A673 (cell line): ENCODE measurements at regions not wholly inside any gene's neighbourhood (a gene's known extent, or its start where the extent isn't known, plus 50 kb on each side); places are given as distances from the start of the nearest gene placed in this dataset.

ENCODE experiments used
- BruUV-seq: library from RNA; stranded (reverse); fragments of 400-500 nt; replicated peaks from 2 replicates; lab custom pipeline; 2021; lab: Mats Ljungman, UMichigan
- CTCF ChIA-PET: fragments of 300-600 bp; sonication (Branson Sonifier 250); formaldehyde crosslinking; loops from one replicate; lab custom pipeline; 2022; ENCODE audit warnings: antibody characterized with exemption; lab: Charles Lee
- POLR2A ChIA-PET: fragments of 300-600 bp; sonication (Branson Sonifier 250); formaldehyde crosslinking; loops from one replicate; lab custom pipeline; 2022; ENCODE audit warnings: antibody characterized with exemption; ENCODE audit not compliant: low non-redundant PET; lab: Charles Lee
- DNase-seq: peaks from one replicate; pipeline ENCODE4 v3.0.0-alpha.2; 2015; ENCODE audit warnings: low spot score
- H3K27ac ChIP-seq: fragments of 200-600 bp; sonication (generic); 2 replicates; pipeline ENCODE4 v1.5.1; 2016; ENCODE audit warnings: mixed run types, low read depth, mild to moderate bottlenecking, mixed read lengths, antibody characterized with exemption, low read length; ENCODE audit not compliant: poor library complexity, severe bottlenecking
- H3K27me3 ChIP-seq: fragments of 200-600 bp; sonication (generic); replicated peaks from 2 replicates; pipeline ENCODE4 v1.6.1; 2017; ENCODE audit warnings: mixed run types, low read depth, mild to moderate bottlenecking, mixed read lengths, antibody characterized with exemption, low read length; ENCODE audit not compliant: insufficient read depth, poor library complexity
- H3K36me3 ChIP-seq: fragments of 200-600 bp; sonication (generic); 2 replicates; pipeline ENCODE4 v1.6.1; 2016; ENCODE audit warnings: mixed run types, mild to moderate bottlenecking, mixed read lengths, antibody characterized with exemption, low read length; ENCODE audit not compliant: insufficient read depth, poor library complexity, severe bottlenecking
- H3K4me1 ChIP-seq: fragments of 200-600 bp; sonication (generic); 2 replicates; pipeline ENCODE4 v1.6.1; 2017; ENCODE audit warnings: mixed run types, mild to moderate bottlenecking, mixed read lengths, antibody characterized with exemption, low read length; ENCODE audit not compliant: insufficient read depth, poor library complexity, severe bottlenecking
- H3K4me3 ChIP-seq: fragments of 200-600 bp; sonication (generic); 2 replicates; pipeline ENCODE4 v1.5.1; 2016; ENCODE audit warnings: low read depth, mixed run types, mild to moderate bottlenecking, mixed read lengths, low read length; ENCODE audit not compliant: poor library complexity, severe bottlenecking
- H3K9me3 ChIP-seq: fragments of 200-600 bp; sonication (generic); 2 replicates; pipeline ENCODE4 v1.6.1; 2016; ENCODE audit warnings: mixed run types, low read depth, mild to moderate bottlenecking, mixed read lengths, antibody characterized with exemption, low read length; ENCODE audit not compliant: poor library complexity, severe bottlenecking
- EZH2 ChIP-seq: fragments of 200-600 bp; sonication (generic); IDR thresholded peaks from 2 replicates; pipeline ENCODE4 v1.6.1; 2017; ENCODE audit warnings: borderline replicate concordance, low read depth, mild to moderate bottlenecking, mixed read lengths, antibody characterized with exemption, low read length; ENCODE audit not compliant: poor library complexity, severe bottlenecking
- intact Hi-C: fragments of 100-400 bp; cut with micrococcal nuclease; formaldehyde crosslinking; loops from one replicate; pipeline ENCODE4 v1.10.0; 2022; ENCODE audit not compliant: unreplicated experiment
- TF ChIP-seq, protein P1 (sequence below): fragments of 300-800, 200-600 bp; sonication (generic); conservative IDR thresholded peaks from 2 replicates; pipeline ENCODE4 v1.5.1; 2017; ENCODE audit warnings: low read depth, mild to moderate bottlenecking, antibody characterized with exemption, low read length, moderate library complexity, mixed read lengths

DNA sequence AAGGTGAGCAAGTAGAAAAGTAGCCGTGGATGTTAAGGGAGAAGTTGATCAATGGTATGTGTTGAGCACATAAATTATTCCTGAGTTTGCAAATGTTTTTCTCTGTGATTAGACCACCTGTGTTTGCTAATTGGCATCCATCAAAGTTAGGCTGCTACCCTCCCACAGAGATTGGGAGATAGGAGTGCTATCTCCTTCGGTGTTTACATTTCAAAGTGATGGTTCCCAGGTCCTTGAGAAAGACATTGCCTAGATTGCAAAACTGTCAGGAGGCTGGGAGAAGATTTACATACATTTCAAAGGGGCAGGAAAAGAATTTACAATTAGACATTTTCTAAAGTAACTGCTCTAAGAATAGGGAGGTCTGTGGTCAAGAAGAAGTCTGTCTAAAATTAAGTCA, 54.3 kb upstream of the CNTNAP4 start:
- intact Hi-C loops: no loop called here
- TF ChIP-seq EZH2: no peak
- TF ChIP-seq, protein P1, sequence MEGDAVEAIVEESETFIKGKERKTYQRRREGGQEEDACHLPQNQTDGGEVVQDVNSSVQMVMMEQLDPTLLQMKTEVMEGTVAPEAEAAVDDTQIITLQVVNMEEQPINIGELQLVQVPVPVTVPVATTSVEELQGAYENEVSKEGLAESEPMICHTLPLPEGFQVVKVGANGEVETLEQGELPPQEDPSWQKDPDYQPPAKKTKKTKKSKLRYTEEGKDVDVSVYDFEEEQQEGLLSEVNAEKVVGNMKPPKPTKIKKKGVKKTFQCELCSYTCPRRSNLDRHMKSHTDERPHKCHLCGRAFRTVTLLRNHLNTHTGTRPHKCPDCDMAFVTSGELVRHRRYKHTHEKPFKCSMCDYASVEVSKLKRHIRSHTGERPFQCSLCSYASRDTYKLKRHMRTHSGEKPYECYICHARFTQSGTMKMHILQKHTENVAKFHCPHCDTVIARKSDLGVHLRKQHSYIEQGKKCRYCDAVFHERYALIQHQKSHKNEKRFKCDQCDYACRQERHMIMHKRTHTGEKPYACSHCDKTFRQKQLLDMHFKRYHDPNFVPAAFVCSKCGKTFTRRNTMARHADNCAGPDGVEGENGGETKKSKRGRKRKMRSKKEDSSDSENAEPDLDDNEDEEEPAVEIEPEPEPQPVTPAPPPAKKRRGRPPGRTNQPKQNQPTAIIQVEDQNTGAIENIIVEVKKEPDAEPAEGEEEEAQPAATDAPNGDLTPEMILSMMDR: no peak
- Histone ChIP-seq H3K27ac (no peak overlapping the region), H3K9me3 (no peaks in the 10 kb centered on the region), H3K4me1 (no peaks in the 10 kb centered on the region), H3K36me3 (no peaks in the 10 kb centered on the region), H3K27me3 (no peaks in the 10 kb centered on the region), H3K4me3 (no peak overlapping the region)
- BruUV-seq: no TSS peak
- CTCF ChIA-PET: no interaction called here
- no peak for DNase-seq
- POLR2A ChIA-PET: no interaction called here

DNA sequence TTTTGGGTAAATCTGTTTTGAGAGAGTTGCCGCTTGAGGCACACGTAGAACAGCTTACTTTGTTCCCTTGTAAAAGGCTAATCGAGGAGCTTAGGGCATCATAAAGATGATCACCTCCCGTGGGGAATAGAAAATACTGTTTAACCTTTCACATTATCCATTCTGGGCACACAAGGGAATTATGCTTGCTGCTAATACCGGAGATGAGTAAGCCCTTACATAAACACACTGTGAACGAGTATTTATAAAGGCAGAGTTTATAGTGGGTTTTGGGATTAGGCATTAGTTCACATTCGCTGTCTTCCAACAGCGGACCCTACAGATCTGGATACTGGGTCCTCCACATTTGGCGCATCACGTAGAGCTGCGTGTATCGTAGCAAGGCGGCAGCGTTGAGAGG, 51.2 kb upstream of the CNTNAP4 start:
- no peak for DNase-seq
- BruUV-seq: no TSS peak

DNA sequence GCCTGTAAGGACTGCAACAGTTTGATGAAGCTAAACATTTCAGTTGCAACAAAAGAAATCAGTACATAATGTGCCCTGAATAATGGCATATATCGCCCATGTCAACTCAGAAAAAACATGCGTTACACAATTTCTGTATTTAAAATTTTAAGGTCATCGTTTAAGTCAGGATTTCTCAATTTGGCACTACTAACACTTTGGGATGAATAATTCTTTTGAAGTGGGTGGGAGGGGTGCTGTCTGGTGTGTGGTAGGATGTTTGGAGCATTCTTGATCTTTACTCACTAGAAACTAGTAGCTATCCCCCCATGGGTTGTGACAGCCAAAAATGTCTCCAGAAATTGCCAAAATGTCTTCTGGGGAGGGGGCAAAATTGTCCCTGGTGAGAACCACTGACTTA, 50.7 kb upstream of the CNTNAP4 start:
- BruUV-seq: no TSS peak
- Histone ChIP-seq H3K4me3 (no peak overlapping the region), H3K27ac (no peak overlapping the region), H3K9me3 (no peaks in the 10 kb centered on the region), H3K4me1 (no peaks in the 10 kb centered on the region), H3K27me3 (no peaks in the 10 kb centered on the region), H3K36me3 (no peaks in the 10 kb centered on the region)
- CTCF ChIA-PET: no interaction called here
- POLR2A ChIA-PET: interaction anchor here (0.7 kb wide), 1 partner anchor 584 kb away, joined by 3 read pairs; no protein-coding TSS in a partner anchor
- TF ChIP-seq EZH2: no peak
- TF ChIP-seq, protein P1: no peak
- no peak for DNase-seq
- intact Hi-C loops: no loop called here

More for the DNA sequence above, 51.2 kb upstream of the CNTNAP4 start:
- no peak for TF ChIP-seq EZH2
- Histone ChIP-seq H3K27me3 (no peaks in the 10 kb centered on the region), H3K4me3 (no peak overlapping the region), H3K27ac (no peak overlapping the region), H3K4me1 (no peaks in the 10 kb centered on the region), H3K36me3 (no peaks in the 10 kb centered on the region), H3K9me3 (no peaks in the 10 kb centered on the region)
- intact Hi-C loops: no loop called here
- ChIA-PET CTCF (no interaction called here), POLR2A (interaction anchor here (0.7 kb wide), 1 partner anchor 584 kb away, joined by 3 read pairs; no protein-coding TSS in a partner anchor)
